Panc1 (cell line): ENCODE measurements at regions not wholly inside any gene's neighbourhood (a gene's known extent, or its start where the extent isn't known, plus 50 kb on each side); places are given as distances from the start of the nearest gene placed in this dataset.

Experiments used
- ATAC-seq: fragments of 200-7000 bp; cut with Tn5 transposase; 2 replicates; pipeline ENCODE4 v1.9.1; 2020; ENCODE audit warnings: mild to moderate bottlenecking, moderate library complexity
- BruUV-seq: library from RNA; stranded (reverse); fragments of 400-500 nt; replicated peaks from 2 replicates; lab custom pipeline; 2021; lab: Mats Ljungman, UMichigan
- CTCF ChIA-PET: fragments of 300-600 bp; sonication (Branson Sonifier 250); formaldehyde crosslinking; loops from one replicate; lab custom pipeline; 2022; ENCODE audit warnings: antibody characterized with exemption; lab: Charles Lee
- POLR2A ChIA-PET: fragments of 300-600 bp; sonication (Branson Sonifier 250); formaldehyde crosslinking; loops from one replicate; lab custom pipeline; 2022; ENCODE audit warnings: antibody characterized with exemption; lab: Charles Lee
- DNase-seq: peaks from one replicate; pipeline ENCODE4 v3.0.0-alpha.2; 2010; ENCODE audit warnings: low read depth, low spot score
- H3K27ac ChIP-seq: 2 replicates; pipeline ENCODE4 v1.5.1; 2011; ENCODE audit warnings: mild to moderate bottlenecking, low read length, inconsistent platforms
- H3K27me3 ChIP-seq: fragments of 200-500 bp; sonication (Bioruptor generic); 2 replicates; pipeline ENCODE4 v1.6.0; 2014; ENCODE audit warnings: low read length, inconsistent platforms; ENCODE audit not compliant: control insufficient read depth, insufficient read depth
- H3K36me3 ChIP-seq: fragments of 200-500 bp; sonication (Bioruptor generic); 2 replicates; pipeline ENCODE4 v1.5.1; 2014; ENCODE audit warnings: inconsistent platforms, mild to moderate bottlenecking, low read length, moderate library complexity; ENCODE audit not compliant: control insufficient read depth, insufficient read depth
- H3K4me1 ChIP-seq: 2 replicates; pipeline ENCODE4 v1.5.1; 2011; ENCODE audit warnings: inconsistent platforms, mild to moderate bottlenecking, low read length, moderate library complexity; ENCODE audit not compliant: control insufficient read depth, insufficient read depth
- H3K4me3 ChIP-seq, 2 experiments: 2 replicates each; pipeline ENCODE4 v1.5.1; 2011 to 2012; ENCODE audit warnings: low read depth in 2 of 2, low read length in 2 of 2, mild to moderate bottlenecking in 2 of 2, inconsistent platforms in 1 of 2, moderate library complexity in 1 of 2
- H3K9me3 ChIP-seq: fragments of 200-500 bp; sonication (Bioruptor generic); 2 replicates; pipeline ENCODE4 v1.5.1; 2014; ENCODE audit warnings: low read depth, mild to moderate bottlenecking, inconsistent platforms, low read length, moderate library complexity; ENCODE audit not compliant: control insufficient read depth, insufficient read depth
- CTCF ChIP-seq: fragments of 450-650 bp; IDR thresholded peaks from 2 replicates; pipeline ENCODE4 v1.5.1; 2017; ENCODE audit warnings: mild to moderate bottlenecking
- POLR2AphosphoS5 ChIP-seq: IDR thresholded peaks from 2 replicates; pipeline ENCODE4 v1.6.1; 2012; ENCODE audit warnings: mild to moderate bottlenecking, low read depth, low read length, moderate library complexity
- REST ChIP-seq, 2 experiments: IDR thresholded peaks; 2 replicates each; pipeline ENCODE4 v1.6.1; 2011 to 2012; ENCODE audit warnings: low read depth in 2 of 2, control low read depth in 1 of 2, low read length in 1 of 2, mild to moderate bottlenecking in 1 of 2, moderate library complexity in 1 of 2; ENCODE audit not compliant: insufficient read depth in 1 of 2
- SIN3A ChIP-seq: IDR thresholded peaks from 2 replicates; pipeline ENCODE4 v1.6.1; 2012; ENCODE audit warnings: low read depth, mild to moderate bottlenecking, low read length, moderate library complexity, borderline replicate concordance; ENCODE audit not compliant: insufficient read depth
- TCF7L2 ChIP-seq: IDR thresholded peaks from 2 replicates; pipeline ENCODE4 v1.6.1; 2011; ENCODE audit warnings: mild to moderate bottlenecking, low read depth, low read length, inconsistent platforms
- in situ Hi-C: cut with HindIII; loops from 2 replicates; pipeline ENCODE4 v1.10.0; 2016; ENCODE audit warnings: low sequenced_read_pairs, low pct_unique_long_range_greater_than_20kb
- intact Hi-C: fragments of 100-400 bp; cut with micrococcal nuclease; formaldehyde crosslinking; loops from one replicate; pipeline ENCODE4 v1.10.0; 2022; ENCODE audit not compliant: unreplicated experiment

GRCh38 chr15:66854012-66854965 lies 152.3 kb downstream of the SMAD6 start:
- intact Hi-C loops: loop anchor here (5.0 kb wide), 3 partner anchors 67 to 147 kb away; no protein-coding TSS in a partner anchor
- ATAC-seq (peak; percentile 20), DNase-seq (no peak)
- H3K4me1 ChIP-seq: peaks cover 71% of the 10 kb centered on the region
- in situ Hi-C loops: no loop called here
- no TSS peak for BruUV-seq
- POLR2A ChIA-PET: no interaction called here
- H3K4me3 ChIP-seq: 0 out of 4 replicates have a peak overlapping the region, but pooled peaks of 1 of the 2 experiments have one; percentile 3
- CTCF ChIA-PET: interaction anchor here (0.6 to 1.0 kb wide), 9 partner anchors 9 to 315 kb away, joined by 3 to 13 read pairs (median 8); no protein-coding TSS in a partner anchor
- H3K9me3 ChIP-seq: no peaks in the 10 kb centered on the region
- TF ChIP-seq TCF7L2 (no peak), SIN3A (no peak), CTCF (no peak), POLR2AphosphoS5 (no peak), REST (IDR thresholded peaks at IDR 0.05; ENCODE audit: insufficient read depth in 1 of 2, low read depth in 2 of 2, low read length in 1 of 2) (no peak)
- no peaks in the 10 kb centered on the region for H3K27me3 ChIP-seq
- no peaks in the 10 kb centered on the region for H3K36me3 ChIP-seq
- peak overlapping the region; percentile 90 for H3K27ac ChIP-seq

- Histone ChIP-seq H3K9me3 (no peaks in the 10 kb centered on the region), H3K27ac (peak overlapping the region; percentile 90), H3K4me1 (peaks cover 71% of the 10 kb centered on the region), H3K36me3 (no peaks in the 10 kb centered on the region), H3K4me3 (no peak overlapping the region), H3K27me3 (no peaks in the 10 kb centered on the region)
- BruUV-seq: no TSS peak
- intact Hi-C loops (no loop called here), in situ Hi-C loops (no loop called here)
- TF ChIP-seq POLR2AphosphoS5: no peak
- no peak for TF ChIP-seq TCF7L2
- no peak for TF ChIP-seq SIN3A
- no peak for TF ChIP-seq CTCF
- TF ChIP-seq REST (IDR thresholded peaks at IDR 0.05; ENCODE audit: insufficient read depth in 1 of 2, low read depth in 2 of 2, low read length in 1 of 2): no peak
- DNase-seq (no peak), ATAC-seq (no peak)
- ChIA-PET CTCF (interaction anchor here (0.6 to 0.7 kb wide), 3 partner anchors 250 to 294 kb away, joined by 8 to 9 read pairs (median 8); no protein-coding TSS in a partner anchor), POLR2A (no interaction called here)
Measured at GRCh38 chr15:66855041-66855440, 153.0 kb downstream of the SMAD6 start.
